H9 (cell line): ENCODE measurements at regions not wholly inside any gene's neighbourhood (a gene's known extent, or its start where the extent isn't known, plus 50 kb on each side); places are given as distances from the start of the nearest gene placed in this dataset.
A peak's percentile ranks its signal among the peaks of the same experiment; 100 is the strongest.

Experiments used
- DNase-seq: peaks from one replicate; pipeline ENCODE4 v3.0.0-alpha.2; 2017
- H2AFZ ChIP-seq: one replicate; pipeline ENCODE4 v1.6.1; 2013; ENCODE audit warnings: mild to moderate bottlenecking, low read length, control low read depth, moderate library complexity
- H2AK5ac ChIP-seq: 2 replicates; pipeline ENCODE4 v1.6.1; 2013; ENCODE audit warnings: low read length, control low read depth, mixed read lengths; ENCODE audit not compliant: insufficient read length
- H2BK120ac ChIP-seq: one replicate; pipeline ENCODE4 v1.6.1; 2013; ENCODE audit warnings: low read depth, mild to moderate bottlenecking, low read length, control low read depth, inconsistent platforms; ENCODE audit not compliant: poor library complexity, severe bottlenecking
- H2BK12ac ChIP-seq: 2 replicates; pipeline ENCODE4 v1.6.1; 2013; ENCODE audit warnings: low read length, control low read depth, mixed read lengths, low read depth; ENCODE audit not compliant: insufficient read length
- H2BK15ac ChIP-seq: 2 replicates; pipeline ENCODE4 v1.6.1; 2013; ENCODE audit warnings: low read depth, low read length, control low read depth
- H2BK20ac ChIP-seq: one replicate; pipeline ENCODE4 v1.6.1; 2013; ENCODE audit warnings: low read depth, mild to moderate bottlenecking, low read length, control low read depth, inconsistent platforms; ENCODE audit not compliant: poor library complexity, severe bottlenecking
- H2BK5ac ChIP-seq: 2 replicates; pipeline ENCODE4 v1.6.1; 2013; ENCODE audit warnings: low read length, control low read depth, mixed read lengths; ENCODE audit not compliant: insufficient read length
- H3K14ac ChIP-seq: 2 replicates; pipeline ENCODE4 v1.6.1; 2013; ENCODE audit warnings: low read length, control low read depth; ENCODE audit not compliant: insufficient read depth
- H3K18ac ChIP-seq: 2 replicates; pipeline ENCODE4 v1.6.1; 2013; ENCODE audit warnings: low read depth, mild to moderate bottlenecking, mixed read lengths, low read length, control low read depth; ENCODE audit not compliant: insufficient read length
- H3K23ac ChIP-seq: 2 replicates; pipeline ENCODE4 v1.6.1; 2013; ENCODE audit warnings: low read length, control low read depth, mixed read lengths, low read depth; ENCODE audit not compliant: insufficient read length
- H3K23me2 ChIP-seq: 2 replicates; pipeline ENCODE4 v1.6.1; 2013; ENCODE audit warnings: low read depth, mild to moderate bottlenecking, mixed read lengths, low read length, control low read depth; ENCODE audit not compliant: insufficient read length, poor library complexity, severe bottlenecking
- H3K27ac ChIP-seq: 2 replicates; pipeline ENCODE4 v1.5.1; 2013; ENCODE audit warnings: low read length, control low read depth, mixed read lengths, low read depth; ENCODE audit not compliant: insufficient read length
- H3K27me3 ChIP-seq: 2 replicates; pipeline ENCODE4 v1.6.1; 2013; ENCODE audit warnings: low read length, control low read depth, inconsistent platforms; ENCODE audit not compliant: insufficient read depth
- H3K4ac ChIP-seq: 2 replicates; pipeline ENCODE4 v1.6.1; 2013; ENCODE audit warnings: low read depth, mild to moderate bottlenecking, control low read depth, inconsistent platforms, low read length, moderate library complexity
- H3K4me1 ChIP-seq: 2 replicates; pipeline ENCODE4 v1.6.1; 2013; ENCODE audit warnings: low read length, control low read depth, inconsistent platforms; ENCODE audit not compliant: insufficient read depth
- H3K4me2 ChIP-seq: 2 replicates; pipeline ENCODE4 v1.6.1; 2013; ENCODE audit warnings: low read length, control low read depth, mixed read lengths; ENCODE audit not compliant: insufficient read length, insufficient read depth
- H3K56ac ChIP-seq: 2 replicates; pipeline ENCODE4 v1.6.1; 2013; ENCODE audit warnings: low read depth, mild to moderate bottlenecking, mixed read lengths, low read length, control low read depth; ENCODE audit not compliant: insufficient read length
- H3K79me1 ChIP-seq: 2 replicates; pipeline ENCODE4 v1.6.1; 2013; ENCODE audit warnings: low read depth, mild to moderate bottlenecking, moderate library complexity, low read length, control low read depth, inconsistent platforms; ENCODE audit not compliant: insufficient read depth, poor library complexity, severe bottlenecking
- H3K79me2 ChIP-seq: 2 replicates; pipeline ENCODE4 v1.6.1; 2013; ENCODE audit warnings: low read length, control low read depth, inconsistent platforms; ENCODE audit not compliant: insufficient read depth
- H3K9ac ChIP-seq: 2 replicates; pipeline ENCODE4 v1.6.1; 2013; ENCODE audit warnings: low read length, control low read depth, mixed read lengths; ENCODE audit not compliant: insufficient read length; ENCODE audit errors: extremely low read depth
- H3K9me3 ChIP-seq: one replicate; pipeline ENCODE4 v1.6.1; 2013; ENCODE audit warnings: low read depth, low read length, inconsistent platforms; ENCODE audit not compliant: control insufficient read depth
- H3T11ph ChIP-seq: one replicate; pipeline ENCODE4 v1.6.1; 2013; ENCODE audit warnings: mild to moderate bottlenecking, low read length, control low read depth, inconsistent platforms
- H4K20me1 ChIP-seq: one replicate; pipeline ENCODE4 v1.6.1; 2013; ENCODE audit not compliant: control insufficient read depth, insufficient read length, insufficient read depth
- H4K5ac ChIP-seq: 2 replicates; pipeline ENCODE4 v1.6.1; 2013; ENCODE audit warnings: low read depth, mild to moderate bottlenecking, mixed read lengths, low read length, control low read depth; ENCODE audit not compliant: insufficient read length
- H4K8ac ChIP-seq: replicated peaks from 2 replicates; pipeline ENCODE4 v1.6.1; 2013; ENCODE audit warnings: low read length, control low read depth, mixed read lengths, low read depth; ENCODE audit not compliant: insufficient read length
- H4K91ac ChIP-seq: 2 replicates; pipeline ENCODE4 v1.6.1; 2013; ENCODE audit warnings: low read depth, mild to moderate bottlenecking, moderate library complexity, mixed read lengths, low read length, control low read depth; ENCODE audit not compliant: insufficient read length
- H3K27ac Mint-ChIP-seq, 3 experiments: 2 replicates in 2 of 3; 3 replicates in 1 of 3; pipeline ENCODE4 v1.8.0; 2020 to 2021; ENCODE audit warnings: mixed read lengths in 3 of 3, mild to moderate bottlenecking in 1 of 3, moderate library complexity in 1 of 3
- H3K27me3 Mint-ChIP-seq: 2 replicates; pipeline ENCODE4 v1.8.0; 2021; ENCODE audit warnings: low read depth, mild to moderate bottlenecking, moderate library complexity, mixed read lengths
- H3K36me3 Mint-ChIP-seq, 3 experiments: 2 replicates in 2 of 3; 3 replicates in 1 of 3; pipeline ENCODE4 v1.8.0; 2020 to 2021; ENCODE audit warnings: low read depth in 3 of 3, mixed read lengths in 3 of 3; ENCODE audit not compliant: insufficient read depth in 1 of 3
- H3K4me1 Mint-ChIP-seq, 2 experiments: 2 replicates each; pipeline ENCODE4 v1.8.0; 2020; ENCODE audit warnings: mixed read lengths in 2 of 2
- H3K4me3 Mint-ChIP-seq, 2 experiments: 2 replicates in 1 of 2; 3 replicates in 1 of 2; pipeline ENCODE4 v1.8.0; 2020 to 2021; ENCODE audit warnings: mild to moderate bottlenecking in 2 of 2, mixed read lengths in 2 of 2, moderate library complexity in 1 of 2
- H3K9me3 Mint-ChIP-seq, 2 experiments: 2 replicates in 1 of 2; 3 replicates in 1 of 2; pipeline ENCODE4 v1.8.0; 2020; ENCODE audit warnings: mild to moderate bottlenecking in 2 of 2, mixed read lengths in 2 of 2, moderate library complexity in 1 of 2
- WGBS: extraction: QIAGEN DNeasy Blood & Tissue Kit; methylation state at CpG from one replicate; pipeline ENCODE4 v1.1.7; 2013; ENCODE audit warnings: missing lambda C conversion rate, low lambda C conversion rate, mixed read lengths; ENCODE audit not compliant: insufficient read length; ENCODE audit errors: extremely low coverage; 5-methylcytosine and 5-hydroxymethylcytosine counted together
- TF ChIP-seq, protein P1 (sequence below): fragments of 200-600 bp; sonication (generic); conservative IDR thresholded peaks from 3 replicates; pipeline ENCODE4 v1.8.0; 2021; ENCODE audit warnings: antibody characterized with exemption, mild to moderate bottlenecking

DNA sequence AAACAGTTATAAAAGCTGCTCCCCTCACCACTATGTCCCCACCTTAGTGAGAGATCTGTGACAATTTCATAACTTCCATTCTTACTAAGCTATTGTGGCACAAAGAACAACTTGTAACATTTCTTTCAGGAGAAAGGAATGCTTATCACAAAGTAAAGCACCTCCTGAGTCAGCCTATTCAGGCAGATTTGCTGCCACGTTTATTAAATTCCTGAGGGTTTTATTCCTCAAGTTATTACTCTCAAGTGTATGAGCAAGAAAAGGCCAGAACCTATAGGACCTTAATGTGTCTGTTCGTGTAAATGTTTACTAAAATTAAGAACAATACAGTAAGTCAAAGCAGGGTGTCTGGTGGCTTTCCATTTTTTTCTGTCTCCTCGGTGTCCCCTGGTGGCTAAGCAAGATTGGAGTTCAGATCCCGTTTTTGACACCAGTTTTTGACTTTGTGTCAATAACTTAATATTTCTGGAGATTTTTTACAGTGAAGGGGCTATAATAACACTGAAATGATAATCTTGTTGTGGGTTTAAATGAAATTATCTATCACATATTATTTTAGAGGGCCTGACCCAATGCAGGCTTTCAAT lies 1539.6 kb downstream of the BRINP3 start:
- Histone ChIP-seq H3K27ac (no peak overlapping the region), H2BK15ac (no peak overlapping the region), H3T11ph (no peak overlapping the region), H3K9me3 (no peaks in the 10 kb centered on the region), H3K14ac (no peak overlapping the region), H3K23ac (no peak overlapping the region), H3K23me2 (no peaks in the 10 kb centered on the region), H3K79me1 (no peaks in the 10 kb centered on the region), H4K91ac (no peak overlapping the region), H3K4me2 (no peak overlapping the region), H3K18ac (no peak overlapping the region), H2AK5ac (no peak overlapping the region), H2BK120ac (no peak overlapping the region), H3K9ac (no peak overlapping the region), H4K5ac (no peak overlapping the region), H4K20me1 (no peaks in the 10 kb centered on the region), H2BK12ac (no peak overlapping the region), H3K4me1 (0 out of 2 replicates have a peak, but pooled peaks cover 1% of the 10 kb centered on the region), H2BK20ac (no peak overlapping the region), H3K27me3 (no peaks in the 10 kb centered on the region), H2BK5ac (no peak overlapping the region), H3K4ac (no peak overlapping the region), H3K56ac (no peak overlapping the region), H4K8ac (no peak overlapping the region), H3K79me2 (no peaks in the 10 kb centered on the region), H2AFZ (no peak overlapping the region)
- DNase-seq, result no peak
- Mint-ChIP-seq H3K9me3 (no peaks in the 10 kb centered on the region), H3K27me3 (no peaks in the 10 kb centered on the region), H3K4me1 (peaks cover 6 to 10% of the 10 kb centered on the region in 2 experiments), H3K27ac (no peak overlapping the region), H3K36me3 (no peaks in the 10 kb centered on the region), H3K4me3 (no peak overlapping the region)
- TF ChIP-seq, protein P1, sequence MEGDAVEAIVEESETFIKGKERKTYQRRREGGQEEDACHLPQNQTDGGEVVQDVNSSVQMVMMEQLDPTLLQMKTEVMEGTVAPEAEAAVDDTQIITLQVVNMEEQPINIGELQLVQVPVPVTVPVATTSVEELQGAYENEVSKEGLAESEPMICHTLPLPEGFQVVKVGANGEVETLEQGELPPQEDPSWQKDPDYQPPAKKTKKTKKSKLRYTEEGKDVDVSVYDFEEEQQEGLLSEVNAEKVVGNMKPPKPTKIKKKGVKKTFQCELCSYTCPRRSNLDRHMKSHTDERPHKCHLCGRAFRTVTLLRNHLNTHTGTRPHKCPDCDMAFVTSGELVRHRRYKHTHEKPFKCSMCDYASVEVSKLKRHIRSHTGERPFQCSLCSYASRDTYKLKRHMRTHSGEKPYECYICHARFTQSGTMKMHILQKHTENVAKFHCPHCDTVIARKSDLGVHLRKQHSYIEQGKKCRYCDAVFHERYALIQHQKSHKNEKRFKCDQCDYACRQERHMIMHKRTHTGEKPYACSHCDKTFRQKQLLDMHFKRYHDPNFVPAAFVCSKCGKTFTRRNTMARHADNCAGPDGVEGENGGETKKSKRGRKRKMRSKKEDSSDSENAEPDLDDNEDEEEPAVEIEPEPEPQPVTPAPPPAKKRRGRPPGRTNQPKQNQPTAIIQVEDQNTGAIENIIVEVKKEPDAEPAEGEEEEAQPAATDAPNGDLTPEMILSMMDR, result peak; percentile 65
- no CpG with 5 or more reads among the region's 4 CpGs for WGBS
